ENCODE measurements at regions not wholly inside any gene's neighbourhood (a gene's known extent, or its start where the extent isn't known, plus 50 kb on each side); places are given as distances from the start of the nearest gene placed in this dataset.

GRCh38 chr2:40896358-40896757 lies 444.5 kb upstream of the SLC8A1 start:
- no peak for TF ChIP-seq POLR2A (IDR thresholded peaks at IDR 0.05)
- TF ChIP-seq, protein P1, sequence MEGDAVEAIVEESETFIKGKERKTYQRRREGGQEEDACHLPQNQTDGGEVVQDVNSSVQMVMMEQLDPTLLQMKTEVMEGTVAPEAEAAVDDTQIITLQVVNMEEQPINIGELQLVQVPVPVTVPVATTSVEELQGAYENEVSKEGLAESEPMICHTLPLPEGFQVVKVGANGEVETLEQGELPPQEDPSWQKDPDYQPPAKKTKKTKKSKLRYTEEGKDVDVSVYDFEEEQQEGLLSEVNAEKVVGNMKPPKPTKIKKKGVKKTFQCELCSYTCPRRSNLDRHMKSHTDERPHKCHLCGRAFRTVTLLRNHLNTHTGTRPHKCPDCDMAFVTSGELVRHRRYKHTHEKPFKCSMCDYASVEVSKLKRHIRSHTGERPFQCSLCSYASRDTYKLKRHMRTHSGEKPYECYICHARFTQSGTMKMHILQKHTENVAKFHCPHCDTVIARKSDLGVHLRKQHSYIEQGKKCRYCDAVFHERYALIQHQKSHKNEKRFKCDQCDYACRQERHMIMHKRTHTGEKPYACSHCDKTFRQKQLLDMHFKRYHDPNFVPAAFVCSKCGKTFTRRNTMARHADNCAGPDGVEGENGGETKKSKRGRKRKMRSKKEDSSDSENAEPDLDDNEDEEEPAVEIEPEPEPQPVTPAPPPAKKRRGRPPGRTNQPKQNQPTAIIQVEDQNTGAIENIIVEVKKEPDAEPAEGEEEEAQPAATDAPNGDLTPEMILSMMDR (IDR thresholded peaks at IDR 0.05) = no peak

All from thyroid gland (tissue), 4 donors.